ENCODE measurements at regions not wholly inside any gene's neighbourhood (a gene's known extent, or its start where the extent isn't known, plus 50 kb on each side); places are given as distances from the start of the nearest gene placed in this dataset.

GRCh38 chr17:20920815-20921199 lies 122.0 kb downstream of the USP22 start:
- no peak for TF ChIP-seq POLR2A (IDR thresholded peaks at IDR 0.05)
- TF ChIP-seq CTCF (IDR thresholded peaks at IDR 0.05): no peak
